ENCODE measurements at regions not wholly inside any gene's neighbourhood (a gene's known extent, or its start where the extent isn't known, plus 50 kb on each side); places are given as distances from the start of the nearest gene placed in this dataset.

GRCh38 chr2:191500566-191500883 is 177.4 kb upstream of the NABP1 start:
- TF ChIP-seq REST (IDR thresholded peaks at IDR 0.05; ENCODE audit: insufficient read depth in 1 of 2, low read depth in 2 of 2, low read length in 1 of 2): no peak
- TF ChIP-seq SIN3A (IDR thresholded peaks at IDR 0.05; ENCODE audit: borderline replicate concordance, insufficient read depth, low read depth, low read length): no peak

Measured in Panc1 (cell line).